ENCODE measurements at regions not wholly inside any gene's neighbourhood (a gene's known extent, or its start where the extent isn't known, plus 50 kb on each side); places are given as distances from the start of the nearest gene placed in this dataset.

GRCh38 chr12:96132819-96133218, 61.4 kb upstream of the ELK3 start:
- DNase-seq (ENCODE audit: low read depth): no peak

- no peak for DNase-seq (ENCODE audit: low read depth)
Measured at GRCh38 chr12:96134200-96134599, 60.0 kb upstream of the ELK3 start.

GRCh38 chr12:96136161-96136560, 58.0 kb upstream of the ELK3 start:
- DNase-seq (ENCODE audit: low read depth): peak; percentile 57

- DNase-seq (ENCODE audit: low read depth): no peak
Measured at GRCh38 chr12:96136725-96137378, 57.3 kb upstream of the ELK3 start.

GRCh38 chr12:96140174-96140573, 54.0 kb upstream of the ELK3 start:
- peak; percentile 85 for DNase-seq (ENCODE audit: low read depth)

GRCh38 chr12:96141216-96141912, 52.8 kb upstream of the ELK3 start:
- peak; percentile 77 for DNase-seq (ENCODE audit: low read depth)

- DNase-seq (ENCODE audit: low read depth): no peak
Measured at GRCh38 chr12:96143392-96143791, 50.8 kb upstream of the ELK3 start.

GRCh38 chr12:96143827-96144565, 50.2 kb upstream of the ELK3 start:
- DNase-seq (ENCODE audit: low read depth): no peak
